ENCODE measurements at regions not wholly inside any gene's neighbourhood (a gene's known extent, or its start where the extent isn't known, plus 50 kb on each side); places are given as distances from the start of the nearest gene placed in this dataset.

DNA sequence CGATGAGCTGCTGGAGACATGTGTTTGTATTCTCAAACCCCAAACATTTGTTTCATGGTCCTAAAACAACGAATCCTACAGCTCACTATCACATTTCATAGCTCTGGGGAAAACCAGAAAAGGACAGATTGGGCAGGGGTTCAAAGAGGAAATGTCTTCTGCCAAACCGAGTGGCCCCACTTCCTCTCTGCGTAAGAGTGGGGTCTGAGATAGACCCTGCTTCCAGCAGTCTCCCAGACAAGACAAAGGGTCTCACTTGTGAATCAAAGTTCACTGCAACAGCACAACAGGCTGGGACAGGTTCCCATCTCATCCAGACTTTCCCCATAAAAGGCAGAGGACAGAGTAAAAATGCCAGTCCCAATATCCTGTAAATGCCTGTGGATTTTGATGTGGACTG, 276.2 kb upstream of the SLC24A2 start (continued):
- TF ChIP-seq TEAD4 (IDR thresholded peaks at IDR 0.05; ENCODE audit: low read length) (no peak), TEAD4 (CRISPR knock-in tag; IDR thresholded peaks at IDR 0.05; ENCODE audit: borderline replicate concordance) (no peak), ZNF165 (CRISPR knock-in tag; IDR thresholded peaks at IDR 0.05; ENCODE audit: borderline replicate concordance) (no peak), IRF1 (CRISPR knock-in tag; IDR thresholded peaks at IDR 0.05; ENCODE audit: borderline replicate concordance) (no peak)
- TF ChIP-seq, protein P1, sequence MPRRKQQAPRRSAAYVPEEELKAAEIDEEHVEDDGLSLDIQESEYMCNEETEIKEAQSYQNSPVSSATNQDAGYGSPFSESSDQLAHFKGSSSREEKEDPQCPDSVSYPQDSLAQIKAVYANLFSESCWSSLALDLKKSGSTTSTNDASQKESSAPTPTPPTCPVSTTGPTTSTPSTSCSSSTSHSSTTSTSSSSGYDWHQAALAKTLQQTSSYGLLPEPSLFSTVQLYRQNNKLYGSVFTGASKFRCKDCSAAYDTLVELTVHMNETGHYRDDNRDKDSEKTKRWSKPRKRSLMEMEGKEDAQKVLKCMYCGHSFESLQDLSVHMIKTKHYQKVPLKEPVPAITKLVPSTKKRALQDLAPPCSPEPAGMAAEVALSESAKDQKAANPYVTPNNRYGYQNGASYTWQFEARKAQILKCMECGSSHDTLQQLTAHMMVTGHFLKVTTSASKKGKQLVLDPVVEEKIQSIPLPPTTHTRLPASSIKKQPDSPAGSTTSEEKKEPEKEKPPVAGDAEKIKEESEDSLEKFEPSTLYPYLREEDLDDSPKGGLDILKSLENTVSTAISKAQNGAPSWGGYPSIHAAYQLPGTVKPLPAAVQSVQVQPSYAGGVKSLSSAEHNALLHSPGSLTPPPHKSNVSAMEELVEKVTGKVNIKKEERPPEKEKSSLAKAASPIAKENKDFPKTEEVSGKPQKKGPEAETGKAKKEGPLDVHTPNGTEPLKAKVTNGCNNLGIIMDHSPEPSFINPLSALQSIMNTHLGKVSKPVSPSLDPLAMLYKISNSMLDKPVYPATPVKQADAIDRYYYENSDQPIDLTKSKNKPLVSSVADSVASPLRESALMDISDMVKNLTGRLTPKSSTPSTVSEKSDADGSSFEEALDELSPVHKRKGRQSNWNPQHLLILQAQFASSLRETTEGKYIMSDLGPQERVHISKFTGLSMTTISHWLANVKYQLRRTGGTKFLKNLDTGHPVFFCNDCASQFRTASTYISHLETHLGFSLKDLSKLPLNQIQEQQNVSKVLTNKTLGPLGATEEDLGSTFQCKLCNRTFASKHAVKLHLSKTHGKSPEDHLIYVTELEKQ (CRISPR knock-in tag; IDR thresholded peaks at IDR 0.05), result no peak

DNA sequence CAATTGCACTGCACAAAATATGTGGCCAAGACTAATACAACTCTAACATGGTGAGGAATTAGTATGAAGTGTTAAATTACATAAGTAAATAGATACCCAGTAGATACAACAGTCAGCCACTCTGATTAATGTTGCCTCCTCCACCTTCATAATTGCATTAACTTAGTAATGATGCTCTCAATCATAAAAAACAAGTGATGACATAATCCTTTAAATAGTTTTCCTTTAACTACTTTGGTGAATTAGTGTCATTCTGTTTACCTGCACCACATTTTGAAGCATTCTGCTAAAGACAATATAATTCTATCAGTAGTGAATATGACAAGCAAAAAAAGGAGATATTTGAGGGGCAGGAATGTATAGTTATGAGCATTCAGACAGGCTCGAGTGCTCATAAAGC, 265.9 kb upstream of the SLC24A2 start:
- intact Hi-C loops (cut with micrococcal nuclease), result no loop called here
- no peak for DNase-seq (ENCODE audit: extremely low read depth in 1 of 4, low spot score in 3 of 4)
- H4K20me1 ChIP-seq (replicated peaks; ENCODE audit: control insufficient read depth, insufficient read depth, low read length), result no peaks in the 10 kb centered on the region
- no peak overlapping the region for H3K27ac ChIP-seq (ENCODE audit: extremely low read depth, low read depth, low read length)
- 0% methylated on average over 1 of the region's 1 CpG for WGBS (ENCODE audit: insufficient coverage, low coverage, missing lambda C conversion rate)
- H3K4me2 ChIP-seq (ENCODE audit: insufficient read depth, low read length), result no peak overlapping the region
- H3K36me3 ChIP-seq (ENCODE audit: control insufficient read depth, insufficient read depth, low read length), result no peaks in the 10 kb centered on the region
- no peak for ATAC-seq
- H3K27me3 ChIP-seq (ENCODE audit: control insufficient read depth in 2 of 2, insufficient read depth in 2 of 2, low read length in 2 of 2), result no peaks in the 10 kb centered on the region
- no TSS peak for BruUV-seq (replicated peaks)
- no peaks in the 10 kb centered on the region for H3K9me1 ChIP-seq (ENCODE audit: control insufficient read depth, insufficient read depth, low read length)
- ChIA-PET POLR2A (no interaction called here), CTCF (ENCODE audit: low intra/inter-chr PET ratio) (no interaction called here)
- FAIRE-seq, result no peak
- H3K9me3 ChIP-seq (replicated peaks; ENCODE audit: control insufficient read depth, insufficient read depth, low read depth, low read length), result no peaks in the 10 kb centered on the region
- no peak overlapping the region for H3K9ac ChIP-seq (ENCODE audit: insufficient read depth in 1 of 2, low read depth in 2 of 2, low read length in 2 of 2)
- no peaks in the 10 kb centered on the region for H3K79me2 ChIP-seq (ENCODE audit: control insufficient read depth, insufficient read depth, low read length)
- no peak overlapping the region for H2AFZ ChIP-seq (ENCODE audit: low read depth, low read length)
- in situ Hi-C loops (cut with MboI), result no loop called here
- H3K4me1 ChIP-seq (replicated peaks in 1 of 2; ENCODE audit: control insufficient read depth in 2 of 2, insufficient read depth in 2 of 2, low read length in 2 of 2), result no peaks in the 10 kb centered on the region
- H3K4me3 ChIP-seq, result no peak overlapping the region
- no peak for TF ChIP-seq ZBTB17 (CRISPR knock-in tag; IDR thresholded peaks at IDR 0.05)
- TF ChIP-seq, protein P2, sequence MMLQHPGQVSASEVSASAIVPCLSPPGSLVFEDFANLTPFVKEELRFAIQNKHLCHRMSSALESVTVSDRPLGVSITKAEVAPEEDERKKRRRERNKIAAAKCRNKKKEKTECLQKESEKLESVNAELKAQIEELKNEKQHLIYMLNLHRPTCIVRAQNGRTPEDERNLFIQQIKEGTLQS (IDR thresholded peaks at IDR 0.05), result no peak
- TF ChIP-seq, protein P2 (CRISPR knock-in tag; conservative IDR thresholded peaks at IDR 0.05), result no peak
- TF ChIP-seq HNRNPL (IDR thresholded peaks at IDR 0.05; ENCODE audit: low read depth, low read length), result no peak
- no peak for TF ChIP-seq ZNF511 (CRISPR knock-in tag; IDR thresholded peaks at IDR 0.05)
- no peak for TF ChIP-seq PTBP1 (IDR thresholded peaks at IDR 0.05; ENCODE audit: low read depth, low read length)
- no peak for TF ChIP-seq FIP1L1 (IDR thresholded peaks at IDR 0.05; ENCODE audit: low read depth, low read length, poor library complexity, severe bottlenecking)
- no peak for TF ChIP-seq SRSF7 (optimal IDR thresholded peaks at IDR 0.05; ENCODE audit: low read depth, low read length)
- no peak for TF ChIP-seq COPS2 (conservative IDR thresholded peaks at IDR 0.05)
- no peak for TF ChIP-seq HNRNPLL (IDR thresholded peaks at IDR 0.05; ENCODE audit: low read depth, low read length, poor library complexity, severe bottlenecking)
- no peak for TF ChIP-seq ZKSCAN3 (CRISPR knock-in tag; IDR thresholded peaks at IDR 0.05)
- TF ChIP-seq ZNF668 (CRISPR knock-in tag; IDR thresholded peaks at IDR 0.05), result no peak
